Eye (tissue), 1 donor: ENCODE measurements at regions not wholly inside any gene's neighbourhood (a gene's known extent, or its start where the extent isn't known, plus 50 kb on each side); places are given as distances from the start of the nearest gene placed in this dataset.

ENCODE experiments used
- DNase-seq: peaks from one replicate; pipeline ENCODE4 v3.0.0-alpha.2; 2015

- no peak for DNase-seq
These were observed 209.6 kb upstream of the DTNBP1 start for GRCh38 chr6:15872241-15873103.

DNA sequence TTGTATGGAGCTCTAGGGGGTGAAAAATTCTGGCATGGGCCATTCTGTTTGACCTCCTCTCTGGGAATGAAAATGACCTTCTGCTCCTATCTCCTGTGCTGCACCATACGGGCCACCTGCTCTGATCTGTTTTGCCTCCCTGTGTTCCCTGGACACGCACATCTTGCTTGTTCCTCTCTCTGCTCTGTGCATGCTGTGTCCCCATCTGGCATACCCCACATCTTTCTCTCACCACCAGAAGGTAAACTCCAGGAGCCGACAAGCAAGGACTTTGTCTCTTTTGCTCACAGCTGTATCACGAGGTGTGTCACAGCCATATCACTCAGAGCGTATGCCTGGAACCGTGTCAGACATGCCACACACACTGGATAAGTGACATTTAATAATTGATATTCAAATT, 208.4 kb upstream of the DTNBP1 start:
- DNase-seq, result no peak

GRCh38 chr6:15870333-15871043, 207.7 kb upstream of the DTNBP1 start:
- no peak for DNase-seq

GRCh38 chr6:15864708-15865062, 201.9 kb upstream of the DTNBP1 start:
- no peak for DNase-seq

DNA sequence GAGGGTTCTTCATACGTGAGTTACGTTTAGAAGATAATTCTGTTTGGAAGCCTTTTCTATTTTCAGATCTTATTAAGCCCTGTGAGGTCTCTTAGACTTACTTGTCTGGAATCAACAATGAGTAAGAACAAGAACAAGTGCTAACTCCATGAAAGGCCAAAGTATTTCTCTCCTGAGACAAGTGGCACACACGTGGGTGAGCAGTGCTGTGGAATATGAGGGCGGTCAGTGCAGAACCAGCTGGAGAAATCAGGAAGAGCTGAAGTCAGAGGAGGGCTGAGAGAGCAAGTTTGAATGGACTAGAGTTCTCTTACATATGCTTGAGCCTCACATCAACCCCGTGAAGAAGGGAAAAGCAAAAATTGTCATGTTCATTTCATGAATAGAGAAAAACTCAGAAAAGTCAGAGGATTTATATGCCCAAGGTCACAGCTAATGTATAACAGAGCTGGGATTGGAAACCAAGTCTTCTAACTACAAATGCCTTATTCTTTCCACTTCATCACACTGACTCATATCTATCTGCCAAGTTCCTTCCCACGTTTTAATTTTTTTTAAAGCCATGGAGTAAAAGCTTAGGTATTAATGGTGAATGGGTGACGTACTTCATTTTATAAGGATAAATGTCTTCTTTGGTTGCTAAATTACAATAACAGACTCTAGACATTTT, 201.3 kb upstream of the DTNBP1 start:
- no peak for DNase-seq

DNA sequence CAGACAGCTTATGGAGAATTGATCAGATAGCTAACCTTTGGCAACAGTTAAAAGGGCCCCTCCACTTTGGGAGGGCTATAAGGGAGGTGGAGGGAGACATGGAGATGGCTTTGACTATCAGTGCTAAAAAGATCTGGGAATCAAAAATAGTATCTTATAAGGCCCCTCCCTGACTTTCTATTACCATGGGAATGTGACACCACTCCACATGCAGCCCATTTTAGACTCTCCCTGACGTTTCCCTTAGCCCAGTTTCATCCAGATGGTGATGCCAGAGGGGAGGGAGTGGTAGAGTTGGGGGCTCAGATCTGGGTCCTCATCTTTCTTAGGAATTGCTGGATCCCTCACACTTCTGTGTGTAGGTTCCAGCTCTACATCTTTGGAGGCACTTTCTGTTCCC, 200.0 kb upstream of the DTNBP1 start:
- no peak for DNase-seq

DNA sequence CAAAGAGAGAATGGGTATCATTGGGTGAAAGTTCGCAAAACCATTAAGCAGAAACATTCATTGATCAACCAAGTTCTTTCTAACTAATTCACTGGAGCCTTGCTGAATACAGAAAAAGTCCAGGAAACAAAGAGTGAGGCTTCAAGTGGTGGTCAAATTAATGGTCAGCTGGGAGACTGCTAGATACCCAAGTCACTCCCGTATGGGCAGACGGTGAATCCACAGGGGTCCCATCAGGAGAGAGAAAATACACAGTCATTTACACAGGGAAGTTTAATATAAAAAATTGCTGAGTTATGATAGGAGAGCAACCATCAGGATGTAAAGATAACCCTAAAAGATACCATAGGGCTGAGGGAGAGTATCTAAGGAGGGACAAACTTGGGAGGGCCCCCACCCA, 198.7 kb upstream of the DTNBP1 start:
- DNase-seq, result no peak

GRCh38 chr6:15854826-15855710, 192.2 kb upstream of the DTNBP1 start:
- DNase-seq, result peak; percentile 60

DNA sequence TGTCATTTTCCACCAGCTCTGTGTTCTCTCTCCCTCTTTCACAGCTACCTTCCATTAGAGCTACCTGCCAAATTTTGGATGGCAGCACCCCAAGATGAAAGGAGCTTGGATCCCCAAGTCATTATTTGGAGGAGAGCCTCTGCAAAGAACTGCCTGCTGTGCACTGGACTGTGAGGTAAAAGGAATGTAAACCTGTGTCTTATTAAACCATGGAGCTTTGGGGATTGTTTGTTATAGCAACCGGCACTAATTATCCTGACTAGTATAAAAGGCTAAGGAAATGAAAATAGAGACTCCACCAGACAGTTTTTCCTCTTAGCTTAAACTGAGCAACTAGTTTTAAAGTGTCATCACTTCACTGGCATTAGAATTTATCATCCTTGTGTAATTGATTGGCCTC, 191.6 kb upstream of the DTNBP1 start:
- no peak for DNase-seq

- DNase-seq, result no peak
These were observed 190.4 kb upstream of the DTNBP1 start for GRCh38 chr6:15853259-15853658.

DNA sequence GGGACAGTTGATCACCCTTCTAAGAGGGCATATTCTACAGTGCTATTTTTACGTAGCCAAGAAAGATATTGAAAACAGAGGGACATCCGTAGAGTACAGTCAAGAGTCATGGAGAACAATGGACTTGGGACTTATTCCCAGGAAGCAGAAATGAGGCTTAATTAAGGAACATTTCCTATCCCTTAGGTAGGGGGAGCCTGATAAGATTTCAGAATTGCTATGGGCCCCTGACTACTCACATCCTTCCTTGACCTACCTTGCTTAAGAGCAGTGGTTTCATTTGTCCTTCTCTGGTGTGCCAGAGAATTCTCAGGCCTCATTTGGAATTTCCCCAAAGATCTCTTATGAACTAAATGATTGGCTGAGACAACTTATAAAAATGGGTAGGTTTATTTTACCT, 189.5 kb upstream of the DTNBP1 start:
- DNase-seq, result no peak

- DNase-seq, result no peak
These were observed 186.6 kb upstream of the DTNBP1 start for GRCh38 chr6:15849395-15849794.

DNA sequence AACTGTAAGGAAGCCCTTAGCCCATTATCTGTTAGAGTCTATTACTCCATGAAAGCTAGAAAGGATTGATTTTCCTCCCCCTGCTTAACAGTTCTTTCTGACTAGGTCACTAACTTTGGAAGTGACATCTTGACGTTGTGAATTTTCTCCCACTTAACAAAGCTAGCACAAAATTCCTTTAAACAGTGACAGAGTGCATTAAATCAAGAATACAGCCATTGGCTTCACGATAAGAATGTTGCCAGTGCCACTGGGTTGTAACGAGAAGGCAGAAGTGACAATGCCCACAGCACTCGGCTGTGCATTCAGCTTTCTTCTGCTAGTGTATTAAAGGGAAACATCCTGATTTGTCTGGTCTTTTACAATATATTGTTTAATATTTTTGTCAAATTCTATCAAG, 182.7 kb upstream of the DTNBP1 start:
- DNase-seq, result peak; percentile 43

DNA sequence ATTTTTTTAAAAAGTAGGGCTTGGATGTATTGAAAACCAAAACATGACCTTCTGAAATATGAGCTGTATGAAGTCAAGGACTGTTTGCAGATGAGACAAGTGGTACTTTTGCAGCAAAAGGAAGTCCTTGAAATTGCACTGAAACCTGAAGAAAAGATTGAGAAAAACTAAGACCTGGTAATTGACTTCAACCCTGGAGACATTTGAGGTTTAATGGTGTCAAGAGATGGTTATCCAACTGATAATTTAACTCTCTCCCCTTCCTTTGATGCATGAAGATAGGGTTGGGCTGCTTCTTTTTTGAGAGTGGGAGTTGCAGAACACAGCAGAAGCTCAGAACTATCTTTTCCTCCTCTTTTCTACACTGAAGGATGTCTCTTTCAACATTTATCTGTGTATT, 180.9 kb upstream of the DTNBP1 start:
- no peak for DNase-seq

- no peak for DNase-seq
These were observed 180.4 kb upstream of the DTNBP1 start for GRCh38 chr6:15843226-15843625.

DNA sequence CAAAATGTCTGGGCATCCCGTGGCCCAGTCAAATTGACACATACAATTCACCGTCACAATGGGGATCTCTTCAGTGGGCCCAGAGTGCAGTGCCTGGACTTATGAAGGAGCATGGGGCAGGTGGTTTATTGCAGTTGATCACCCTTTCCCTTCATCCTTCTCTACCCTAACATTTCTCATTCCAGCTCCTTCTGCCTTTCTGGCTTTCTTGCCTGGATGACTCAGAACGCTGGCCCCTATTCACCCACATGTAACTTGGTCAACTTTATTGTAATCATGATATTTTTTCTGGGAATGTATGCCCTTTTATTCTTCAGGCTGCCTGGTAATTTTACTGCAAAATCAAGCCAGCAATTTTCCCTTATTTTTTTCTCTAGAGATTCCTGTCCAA, 179.9 kb upstream of the DTNBP1 start:
- no peak for DNase-seq

GRCh38 chr6:15841937-15842726, 179.3 kb upstream of the DTNBP1 start:
- no peak for DNase-seq

DNA sequence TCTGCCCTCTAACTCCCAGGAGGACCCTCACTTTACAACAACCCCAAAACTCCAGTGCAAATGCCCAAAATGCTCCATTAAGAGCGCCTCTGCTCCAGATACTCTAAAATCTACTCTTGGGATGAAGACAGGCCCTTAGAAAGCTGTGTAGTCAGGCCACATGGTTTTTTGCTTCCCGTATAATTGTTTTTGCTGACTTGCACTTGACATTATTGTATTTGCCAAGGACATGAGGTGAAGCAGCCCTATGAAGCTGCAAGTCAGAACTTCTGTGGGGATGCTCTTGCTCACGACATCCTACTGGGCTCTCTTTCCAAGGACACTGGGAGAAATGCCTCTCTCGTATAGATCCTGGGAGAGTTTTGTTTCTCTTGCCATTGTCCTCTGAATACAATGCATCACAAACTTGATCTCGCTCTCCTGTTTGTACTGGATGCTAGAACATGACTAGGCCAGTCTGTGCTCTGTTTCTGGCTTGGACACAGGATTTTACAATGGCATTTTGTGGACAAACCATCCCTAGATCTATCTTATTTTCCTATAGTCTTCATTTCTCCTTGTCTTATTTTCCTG, 177.2 kb upstream of the DTNBP1 start:
- DNase-seq, result no peak

GRCh38 chr6:15837205-15837604, 174.4 kb upstream of the DTNBP1 start:
- DNase-seq, result no peak

GRCh38 chr6:15832841-15833240, 170.0 kb upstream of the DTNBP1 start:
- no peak for DNase-seq

DNA sequence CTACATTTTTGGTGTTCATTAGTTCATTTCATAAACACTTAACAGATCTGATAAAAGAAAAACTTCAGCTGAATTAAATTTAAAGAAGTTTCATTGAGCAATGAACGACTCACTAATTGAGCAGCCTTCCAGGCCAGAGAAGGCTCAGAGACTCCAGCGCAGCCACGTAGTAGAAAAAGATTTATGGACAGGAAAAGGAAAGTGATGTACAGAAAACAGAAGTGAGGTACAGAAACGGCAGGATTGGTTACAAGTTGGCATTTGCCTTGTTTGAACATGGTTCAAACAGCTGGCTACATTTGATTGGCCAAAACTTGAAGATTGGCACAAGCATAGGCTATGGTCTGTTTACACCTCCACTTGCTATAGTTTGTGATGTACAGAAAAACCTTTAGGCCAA, 166.3 kb upstream of the DTNBP1 start:
- DNase-seq, result no peak
